Mesendoderm (in vitro differentiated cells): ENCODE measurements at regions not wholly inside any gene's neighbourhood (a gene's known extent, or its start where the extent isn't known, plus 50 kb on each side); places are given as distances from the start of the nearest gene placed in this dataset.

Experiments used
- DNase-seq: peaks from one replicate; pipeline ENCODE4 v3.0.0; 2013
- H2AK5ac ChIP-seq: 2 replicates; pipeline ENCODE4 v1.6.1; 2013; ENCODE audit warnings: low read length, inconsistent platforms
- H2BK120ac ChIP-seq: 2 replicates; pipeline ENCODE4 v1.6.1; 2013; ENCODE audit warnings: low read depth, mild to moderate bottlenecking, low read length, moderate library complexity, mixed read lengths
- H2BK15ac ChIP-seq: replicated peaks from 2 replicates; pipeline ENCODE4 v1.6.1; 2013; ENCODE audit warnings: low read depth, mild to moderate bottlenecking, moderate library complexity
- H2BK5ac ChIP-seq: 2 replicates; pipeline ENCODE4 v1.6.1; 2013; ENCODE audit warnings: low read length, inconsistent platforms
- H3K18ac ChIP-seq: 2 replicates; pipeline ENCODE4 v1.6.1; 2013; ENCODE audit warnings: mild to moderate bottlenecking, low read length, mixed read lengths
- H3K23ac ChIP-seq: one replicate; pipeline ENCODE4 v1.6.1; 2013; ENCODE audit warnings: low read length
- H3K27ac ChIP-seq: 2 replicates; pipeline ENCODE4 v1.5.1; 2013; ENCODE audit warnings: low read depth, mild to moderate bottlenecking, inconsistent platforms, low read length, moderate library complexity
- H3K27me3 ChIP-seq: 2 replicates; pipeline ENCODE4 v1.6.1; 2013; ENCODE audit warnings: low read length, control low read depth, mild to moderate bottlenecking, inconsistent platforms; ENCODE audit not compliant: insufficient read depth, poor library complexity
- H3K36me3 ChIP-seq: 2 replicates; pipeline ENCODE4 v1.6.1; 2013; ENCODE audit warnings: low read length, inconsistent platforms; ENCODE audit not compliant: control insufficient read depth, insufficient read depth
- H3K4ac ChIP-seq: one replicate; pipeline ENCODE4 v1.6.1; 2013; ENCODE audit warnings: low read depth, mild to moderate bottlenecking, low read length, moderate library complexity
- H3K4me1 ChIP-seq: 2 replicates; pipeline ENCODE4 v1.6.1; 2013; ENCODE audit warnings: low read depth, low read length, inconsistent platforms; ENCODE audit not compliant: control insufficient read depth
- H3K4me2 ChIP-seq: 2 replicates; pipeline ENCODE4 v1.6.1; 2013; ENCODE audit warnings: low read length
- H3K4me3 ChIP-seq: 2 replicates; pipeline ENCODE4 v1.5.1; 2013; ENCODE audit warnings: mild to moderate bottlenecking, low read length
- H3K56ac ChIP-seq: one replicate; pipeline ENCODE4 v1.6.1; 2013; ENCODE audit warnings: low read length
- H3K79me1 ChIP-seq: 2 replicates; pipeline ENCODE4 v1.6.1; 2013; ENCODE audit warnings: low read length, inconsistent platforms
- H3K79me2 ChIP-seq: 2 replicates; pipeline ENCODE4 v1.6.1; 2013; ENCODE audit warnings: mild to moderate bottlenecking, low read length; ENCODE audit not compliant: control insufficient read depth, insufficient read depth
- H3K9ac ChIP-seq: 2 replicates; pipeline ENCODE4 v1.6.1; 2013; ENCODE audit warnings: low read length, inconsistent platforms
- H4K5ac ChIP-seq: one replicate; pipeline ENCODE4 v1.6.1; 2013; ENCODE audit warnings: low read length
- H4K8ac ChIP-seq: one replicate; pipeline ENCODE4 v1.6.1; 2013; ENCODE audit warnings: low read depth, mild to moderate bottlenecking, control low read depth, low read length, moderate library complexity
- WGBS: extraction: QIAGEN DNeasy Blood & Tissue Kit; methylation state at CpG from one replicate; pipeline ENCODE4 v1.1.7; 2013; ENCODE audit warnings: low lambda C conversion rate, missing lambda C conversion rate; ENCODE audit not compliant: insufficient coverage; ENCODE audit errors: extremely low coverage; 5-methylcytosine and 5-hydroxymethylcytosine counted together

DNA sequence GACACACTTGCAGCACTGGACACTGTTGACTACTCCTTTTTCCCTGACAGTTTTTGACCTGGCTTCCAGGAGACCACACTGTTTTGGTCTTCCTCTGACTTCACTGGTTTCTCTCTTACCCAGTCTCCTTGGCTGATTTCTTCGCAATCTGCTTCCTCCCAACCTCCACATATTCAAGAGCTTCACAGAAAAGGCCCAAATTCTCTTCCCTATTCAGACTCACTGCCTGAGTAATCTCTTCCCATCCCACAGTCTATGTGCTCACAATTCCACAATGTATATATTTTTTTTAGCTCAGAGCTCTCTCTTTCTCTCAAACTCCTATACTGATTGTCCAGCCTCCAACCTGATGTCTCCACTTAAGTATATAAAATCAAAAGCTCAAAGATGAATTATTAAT is 115.4 kb downstream of the SINHCAF start:
- H3K23ac ChIP-seq = no peak overlapping the region
- H3K27ac ChIP-seq = no peak overlapping the region
- no peak overlapping the region for H4K5ac ChIP-seq
- no peaks in the 10 kb centered on the region for H3K36me3 ChIP-seq
- no peak overlapping the region for H3K4ac ChIP-seq
- H4K8ac ChIP-seq = no peak overlapping the region
- peaks cover 2% of the 10 kb centered on the region for H3K4me1 ChIP-seq
- no peaks in the 10 kb centered on the region for H3K79me1 ChIP-seq
- no peak overlapping the region for H3K56ac ChIP-seq
- H3K4me3 ChIP-seq = no peak overlapping the region
- no CpG with 5 or more reads among the region's 1 CpG for WGBS
- no peak overlapping the region for H2BK15ac ChIP-seq
- DNase-seq = no peak
- H2AK5ac ChIP-seq = no peak overlapping the region
- no peak overlapping the region for H2BK5ac ChIP-seq
- no peaks in the 10 kb centered on the region for H3K27me3 ChIP-seq
- H3K18ac ChIP-seq = no peak overlapping the region
- no peaks in the 10 kb centered on the region for H3K79me2 ChIP-seq
- H3K4me2 ChIP-seq = no peak overlapping the region
- H2BK120ac ChIP-seq = no peak overlapping the region
- H3K9ac ChIP-seq = no peak overlapping the region

DNA sequence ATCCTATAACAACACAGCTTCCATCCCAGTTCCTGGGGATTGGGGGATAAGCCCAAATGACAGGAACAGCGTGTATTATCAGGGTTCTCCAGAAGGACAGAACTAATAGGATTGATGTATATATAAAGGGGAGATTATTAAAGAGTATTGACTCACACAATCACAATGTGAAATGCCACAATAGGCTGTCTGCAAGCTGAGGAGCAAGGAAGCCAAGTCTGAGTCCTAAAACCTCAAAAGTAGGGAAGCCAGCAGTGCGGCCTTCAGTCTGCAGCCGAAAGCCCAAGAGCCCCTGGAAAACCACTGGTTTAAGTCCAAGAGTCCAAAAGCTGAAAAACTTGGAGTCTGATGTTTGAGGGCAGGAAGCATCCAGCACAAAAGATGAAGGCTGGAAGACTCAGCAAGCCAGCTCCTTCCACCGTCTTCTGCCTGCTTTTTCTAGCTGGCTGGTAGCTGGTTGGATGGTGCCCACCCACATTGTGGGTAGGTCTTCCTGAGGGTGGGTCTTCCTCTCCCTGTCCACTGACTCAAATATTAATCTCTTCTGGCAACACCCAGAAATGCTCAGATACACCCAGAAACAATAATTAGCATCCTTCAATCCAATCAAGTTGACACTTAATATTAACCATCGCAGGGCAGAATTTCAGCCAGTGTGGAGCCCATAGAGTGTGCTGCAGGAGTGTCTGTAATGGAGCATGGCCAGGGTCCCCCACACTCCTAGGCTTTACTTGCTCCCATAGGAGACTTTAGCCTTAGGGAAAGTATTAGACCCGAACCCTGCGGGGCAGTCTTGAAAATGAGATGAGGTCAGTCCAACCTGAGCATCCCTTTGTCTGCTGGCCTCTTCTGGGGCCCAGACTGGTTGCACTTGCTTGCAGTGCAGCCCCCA is 111.1 kb downstream of the SINHCAF start:
- Histone ChIP-seq H3K27me3 (no peaks in the 10 kb centered on the region), H3K79me2 (no peaks in the 10 kb centered on the region), H3K36me3 (no peaks in the 10 kb centered on the region), H3K18ac (no peak overlapping the region), H3K4me3 (no peak overlapping the region), H3K79me1 (no peaks in the 10 kb centered on the region), H3K23ac (no peak overlapping the region), H2BK120ac (no peak overlapping the region), H4K5ac (no peak overlapping the region), H3K9ac (no peak overlapping the region), H2BK5ac (no peak overlapping the region), H2AK5ac (no peak overlapping the region), H3K4me2 (no peak overlapping the region), H3K27ac (no peak overlapping the region), H3K4me1 (no peaks in the 10 kb centered on the region), H4K8ac (no peak overlapping the region), H2BK15ac (no peak overlapping the region), H3K4ac (no peak overlapping the region), H3K56ac (no peak overlapping the region)
- WGBS = no CpG with 5 or more reads among the region's 7 CpGs
- DNase-seq = no peak

DNA sequence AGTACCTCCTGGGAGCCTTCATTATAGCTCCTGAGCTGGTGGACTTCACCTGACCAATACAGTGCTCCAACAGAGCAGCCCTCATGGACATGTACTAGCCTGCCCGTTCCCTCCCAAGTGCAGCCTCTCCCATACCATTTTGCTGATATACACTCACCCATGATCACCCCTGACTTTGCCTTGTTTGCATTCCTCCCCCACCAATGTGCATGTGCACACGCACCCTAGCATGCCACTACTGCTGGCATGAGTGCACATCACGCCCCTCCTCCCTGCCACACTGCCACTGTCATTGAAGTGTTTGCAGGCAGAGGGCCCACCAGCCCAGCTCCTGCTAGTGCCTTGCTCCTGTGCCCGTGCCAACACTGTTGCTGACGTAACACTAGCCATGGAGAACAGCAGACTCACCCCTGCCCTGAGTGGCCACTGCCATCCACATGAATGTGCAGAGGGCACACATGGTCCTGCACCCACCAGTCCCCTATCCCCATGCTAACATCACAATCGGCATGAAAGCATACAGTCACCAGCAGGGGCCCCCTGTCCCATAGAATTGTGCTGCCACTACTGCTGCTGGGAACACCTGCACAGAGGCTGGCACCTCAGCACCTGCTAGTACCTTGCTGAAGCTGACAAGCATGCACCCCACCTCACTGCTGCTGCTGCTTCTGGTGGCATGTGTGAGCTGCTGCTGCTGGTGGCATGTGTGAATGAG is 110.3 kb downstream of the SINHCAF start:
- H2AK5ac ChIP-seq = no peak overlapping the region
- H3K27me3 ChIP-seq = no peaks in the 10 kb centered on the region
- no peak overlapping the region for H4K5ac ChIP-seq
- H3K56ac ChIP-seq = no peak overlapping the region
- no peak overlapping the region for H2BK15ac ChIP-seq
- H2BK120ac ChIP-seq = no peak overlapping the region
- H2BK5ac ChIP-seq = no peak overlapping the region
- no CpG with 5 or more reads among the region's 6 CpGs for WGBS
- no peak overlapping the region for H3K23ac ChIP-seq
- H3K79me1 ChIP-seq = no peaks in the 10 kb centered on the region
- no peaks in the 10 kb centered on the region for H3K4me1 ChIP-seq
- no peaks in the 10 kb centered on the region for H3K36me3 ChIP-seq
- no peak overlapping the region for H3K4me2 ChIP-seq
- no peak overlapping the region for H3K4ac ChIP-seq
- DNase-seq = no peak
- H3K9ac ChIP-seq = no peak overlapping the region
- H3K4me3 ChIP-seq = no peak overlapping the region
- no peak overlapping the region for H3K18ac ChIP-seq
- H3K27ac ChIP-seq = no peak overlapping the region
- no peaks in the 10 kb centered on the region for H3K79me2 ChIP-seq
- H4K8ac ChIP-seq = no peak overlapping the region

DNA sequence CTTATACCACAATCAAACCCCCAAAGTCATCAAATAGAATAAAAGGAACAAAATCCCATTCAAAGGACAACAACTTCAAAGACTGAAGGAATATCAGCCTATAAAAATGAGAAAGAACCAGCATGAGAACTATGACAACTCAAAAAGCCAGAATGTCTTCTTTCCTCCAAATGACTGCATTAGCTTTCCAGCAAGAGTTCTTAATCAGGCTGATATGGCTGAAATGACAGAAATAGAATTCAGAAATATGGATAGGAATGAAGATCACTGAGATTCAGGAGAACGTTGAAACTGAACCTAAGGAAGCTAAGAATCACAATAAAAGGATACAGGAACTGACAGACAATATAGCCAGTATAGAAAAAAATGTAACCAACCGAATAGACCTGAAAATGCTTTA is 109.5 kb downstream of the SINHCAF start:
- Histone ChIP-seq H3K56ac (no peak overlapping the region), H3K79me2 (no peaks in the 10 kb centered on the region), H3K79me1 (no peaks in the 10 kb centered on the region), H3K4me1 (no peaks in the 10 kb centered on the region), H4K5ac (no peak overlapping the region), H2AK5ac (no peak overlapping the region), H3K27ac (no peak overlapping the region), H3K27me3 (no peaks in the 10 kb centered on the region), H3K4ac (no peak overlapping the region), H3K4me3 (no peak overlapping the region), H3K4me2 (no peak overlapping the region), H3K23ac (no peak overlapping the region), H3K9ac (no peak overlapping the region), H3K36me3 (no peaks in the 10 kb centered on the region), H4K8ac (no peak overlapping the region), H2BK120ac (no peak overlapping the region), H2BK5ac (no peak overlapping the region), H2BK15ac (no peak overlapping the region), H3K18ac (no peak overlapping the region)
- WGBS = no CpG with 5 or more reads among the region's 2 CpGs
- DNase-seq = no peak

GRCh38 chr12:31217356-31218130 is 108.4 kb downstream of the SINHCAF start:
- Histone ChIP-seq H3K18ac (no peak overlapping the region), H3K79me1 (no peaks in the 10 kb centered on the region), H2BK120ac (no peak overlapping the region), H2BK5ac (no peak overlapping the region), H3K56ac (no peak overlapping the region), H4K8ac (no peak overlapping the region), H3K4me2 (no peak overlapping the region), H3K4me3 (no peak overlapping the region), H2AK5ac (no peak overlapping the region), H3K9ac (no peak overlapping the region), H3K79me2 (no peaks in the 10 kb centered on the region), H3K36me3 (no peaks in the 10 kb centered on the region), H3K27ac (no peak overlapping the region), H3K4ac (no peak overlapping the region), H3K27me3 (no peaks in the 10 kb centered on the region), H3K23ac (no peak overlapping the region), H2BK15ac (no peak overlapping the region), H4K5ac (no peak overlapping the region), H3K4me1 (no peaks in the 10 kb centered on the region)
- whole genome bisulfite sequencing = no CpG with 5 or more reads among the region's 19 CpGs
- no peak for DNase-seq
